ACHN (cell line): ENCODE measurements at regions not wholly inside any gene's neighbourhood (a gene's known extent, or its start where the extent isn't known, plus 50 kb on each side); places are given as distances from the start of the nearest gene placed in this dataset.
A peak's percentile ranks its signal among the peaks of the same experiment; 100 is the strongest.

Experiments used
- DNase-seq: peaks from one replicate; pipeline ENCODE4 v3.0.0-alpha.2; 2015
- in situ Hi-C: cut with HindIII; loops from 2 replicates; pipeline ENCODE4 v1.10.0; 2017; ENCODE audit warnings: low sequenced_read_pairs, low pct_ligation_motif_present, low pct_unique_long_range_greater_than_20kb

- DNase-seq, result no peak
- in situ Hi-C loops, result no loop called here
Observed at GRCh38 chr1:68974447-68974846, 477.6 kb upstream of the DEPDC1 start.

- DNase-seq, result no peak
- in situ Hi-C loops, result no loop called here
Observed at GRCh38 chr1:68975212-68975933, 478.5 kb upstream of the DEPDC1 start.

- in situ Hi-C loops, result no loop called here
- no peak for DNase-seq
Observed at GRCh38 chr1:68976916-68977610, 480.2 kb upstream of the DEPDC1 start.

GRCh38 chr1:68979891-68980290 is 483.0 kb upstream of the DEPDC1 start:
- in situ Hi-C loops, result no loop called here

GRCh38 chr1:68984289-68984688 is 487.4 kb upstream of the DEPDC1 start:
- in situ Hi-C loops, result no loop called here
- DNase-seq, result no peak

More at GRCh38 chr1:68979891-68980290, 483.0 kb upstream of the DEPDC1 start:
- no peak for DNase-seq

- no peak for DNase-seq
- in situ Hi-C loops, result no loop called here
Observed at GRCh38 chr1:68994096-68994495, 497.2 kb upstream of the DEPDC1 start.

- in situ Hi-C loops, result no loop called here
- no peak for DNase-seq
Observed at GRCh38 chr1:69016468-69016867, 519.6 kb upstream of the DEPDC1 start.

- in situ Hi-C loops, result no loop called here
- no peak for DNase-seq
Observed at GRCh38 chr1:69029649-69030048, 532.8 kb upstream of the DEPDC1 start.

- DNase-seq, result no peak
- in situ Hi-C loops, result no loop called here
Observed at GRCh38 chr1:69038379-69038778, 529.3 kb upstream of the LRRC7 start.

GRCh38 chr1:69045572-69045971 is 522.1 kb upstream of the LRRC7 start:
- no peak for DNase-seq
- in situ Hi-C loops, result no loop called here

GRCh38 chr1:69055194-69055593 is 512.5 kb upstream of the LRRC7 start:
- peak; percentile 6 for DNase-seq
- in situ Hi-C loops, result no loop called here

- no peak for DNase-seq
- in situ Hi-C loops, result no loop called here
Observed at GRCh38 chr1:69058454-69058853, 509.3 kb upstream of the LRRC7 start.

GRCh38 chr1:69070660-69071373 is 496.9 kb upstream of the LRRC7 start:
- in situ Hi-C loops, result no loop called here
- DNase-seq, result no peak

GRCh38 chr1:69073176-69073575 is 494.5 kb upstream of the LRRC7 start:
- DNase-seq, result peak; percentile 1
- in situ Hi-C loops, result no loop called here

GRCh38 chr1:69076631-69077030 is 491.1 kb upstream of the LRRC7 start:
- DNase-seq, result no peak
- in situ Hi-C loops, result no loop called here

GRCh38 chr1:69077198-69077597 is 490.5 kb upstream of the LRRC7 start:
- no peak for DNase-seq
- in situ Hi-C loops, result no loop called here

- DNase-seq, result no peak
- in situ Hi-C loops, result no loop called here
Observed at GRCh38 chr1:69077633-69078032, 490.1 kb upstream of the LRRC7 start.

GRCh38 chr1:69081668-69082067 is 486.1 kb upstream of the LRRC7 start:
- in situ Hi-C loops, result no loop called here

GRCh38 chr1:69082312-69082711 is 485.4 kb upstream of the LRRC7 start:
- no peak for DNase-seq
- in situ Hi-C loops, result no loop called here

More at GRCh38 chr1:69081668-69082067, 486.1 kb upstream of the LRRC7 start:
- DNase-seq, result no peak
